ENCODE measurements at regions not wholly inside any gene's neighbourhood (a gene's known extent, or its start where the extent isn't known, plus 50 kb on each side); places are given as distances from the start of the nearest gene placed in this dataset.

DNA sequence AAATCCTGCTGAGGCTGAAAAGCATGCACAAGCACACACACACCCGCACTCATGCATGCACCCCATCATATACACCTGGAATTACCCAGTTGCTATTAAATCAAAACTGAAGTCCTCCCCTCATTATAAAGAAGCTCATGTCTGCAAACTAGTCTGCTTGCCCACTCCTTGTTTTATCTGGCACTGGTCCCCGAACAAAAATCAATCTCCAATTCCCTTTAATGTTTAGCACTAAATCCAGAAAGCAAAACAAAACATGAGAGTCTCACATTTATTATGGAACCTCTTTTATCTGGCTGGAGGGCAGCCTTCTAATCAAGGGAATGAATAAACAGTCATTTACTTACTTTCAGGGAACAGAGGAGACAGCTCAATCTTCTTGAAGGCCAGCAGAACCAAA lies 1093.4 kb upstream of the FLRT2 start:
- TF ChIP-seq, protein P1, sequence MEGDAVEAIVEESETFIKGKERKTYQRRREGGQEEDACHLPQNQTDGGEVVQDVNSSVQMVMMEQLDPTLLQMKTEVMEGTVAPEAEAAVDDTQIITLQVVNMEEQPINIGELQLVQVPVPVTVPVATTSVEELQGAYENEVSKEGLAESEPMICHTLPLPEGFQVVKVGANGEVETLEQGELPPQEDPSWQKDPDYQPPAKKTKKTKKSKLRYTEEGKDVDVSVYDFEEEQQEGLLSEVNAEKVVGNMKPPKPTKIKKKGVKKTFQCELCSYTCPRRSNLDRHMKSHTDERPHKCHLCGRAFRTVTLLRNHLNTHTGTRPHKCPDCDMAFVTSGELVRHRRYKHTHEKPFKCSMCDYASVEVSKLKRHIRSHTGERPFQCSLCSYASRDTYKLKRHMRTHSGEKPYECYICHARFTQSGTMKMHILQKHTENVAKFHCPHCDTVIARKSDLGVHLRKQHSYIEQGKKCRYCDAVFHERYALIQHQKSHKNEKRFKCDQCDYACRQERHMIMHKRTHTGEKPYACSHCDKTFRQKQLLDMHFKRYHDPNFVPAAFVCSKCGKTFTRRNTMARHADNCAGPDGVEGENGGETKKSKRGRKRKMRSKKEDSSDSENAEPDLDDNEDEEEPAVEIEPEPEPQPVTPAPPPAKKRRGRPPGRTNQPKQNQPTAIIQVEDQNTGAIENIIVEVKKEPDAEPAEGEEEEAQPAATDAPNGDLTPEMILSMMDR (IDR thresholded peaks at IDR 0.05), result no peak
- TF ChIP-seq POLR2A (IDR thresholded peaks at IDR 0.05), result no peak
